Body of pancreas (tissue), 4 donors: ENCODE measurements at regions not wholly inside any gene's neighbourhood (a gene's known extent, or its start where the extent isn't known, plus 50 kb on each side); places are given as distances from the start of the nearest gene placed in this dataset.

Experiments used
- POLR2A ChIP-seq, 3 donors: fragments of 450-650 bp; IDR thresholded peaks; one replicate each; pipeline ENCODE4 v1.6.1; 2016; ENCODE audit warnings: antibody characterized with exemption in 3 of 3, mild to moderate bottlenecking in 2 of 3
- TF ChIP-seq, protein P1 (sequence below), 7 experiments: fragments of 450-650 bp in 4 of 7; fragments of 200-600 bp in 3 of 7; sonication (generic) in 3 of 7; IDR thresholded peaks; one replicate each; pipeline ENCODE4 v1.5.1; 2016 to 2019; ENCODE audit warnings: antibody characterized with exemption in 7 of 7

DNA sequence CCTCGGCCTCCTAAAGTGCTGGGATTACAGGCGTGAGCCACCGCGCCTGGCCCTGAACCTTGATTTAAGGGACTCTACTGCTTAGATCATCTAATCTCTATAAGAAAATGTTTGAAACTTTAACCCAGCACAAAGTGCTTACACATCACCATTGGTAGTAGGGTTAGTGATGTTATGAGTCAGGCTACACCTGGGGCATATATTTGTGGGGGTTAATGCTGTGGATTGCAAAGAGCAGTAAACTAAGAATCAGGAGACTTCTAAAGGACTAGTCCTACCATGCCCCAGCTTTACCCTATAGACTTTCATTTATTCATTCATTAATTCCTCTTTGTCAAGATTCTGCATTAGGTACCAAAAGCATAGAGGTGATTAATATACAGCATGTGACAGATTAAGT lies 880.5 kb downstream of the TTLL7 start:
- TF ChIP-seq, protein P1, sequence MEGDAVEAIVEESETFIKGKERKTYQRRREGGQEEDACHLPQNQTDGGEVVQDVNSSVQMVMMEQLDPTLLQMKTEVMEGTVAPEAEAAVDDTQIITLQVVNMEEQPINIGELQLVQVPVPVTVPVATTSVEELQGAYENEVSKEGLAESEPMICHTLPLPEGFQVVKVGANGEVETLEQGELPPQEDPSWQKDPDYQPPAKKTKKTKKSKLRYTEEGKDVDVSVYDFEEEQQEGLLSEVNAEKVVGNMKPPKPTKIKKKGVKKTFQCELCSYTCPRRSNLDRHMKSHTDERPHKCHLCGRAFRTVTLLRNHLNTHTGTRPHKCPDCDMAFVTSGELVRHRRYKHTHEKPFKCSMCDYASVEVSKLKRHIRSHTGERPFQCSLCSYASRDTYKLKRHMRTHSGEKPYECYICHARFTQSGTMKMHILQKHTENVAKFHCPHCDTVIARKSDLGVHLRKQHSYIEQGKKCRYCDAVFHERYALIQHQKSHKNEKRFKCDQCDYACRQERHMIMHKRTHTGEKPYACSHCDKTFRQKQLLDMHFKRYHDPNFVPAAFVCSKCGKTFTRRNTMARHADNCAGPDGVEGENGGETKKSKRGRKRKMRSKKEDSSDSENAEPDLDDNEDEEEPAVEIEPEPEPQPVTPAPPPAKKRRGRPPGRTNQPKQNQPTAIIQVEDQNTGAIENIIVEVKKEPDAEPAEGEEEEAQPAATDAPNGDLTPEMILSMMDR (IDR thresholded peaks at IDR 0.05): no peak
- TF ChIP-seq POLR2A (IDR thresholded peaks at IDR 0.05): no peak
